SK-N-SH treated with all-trans-retinoic acid at 6 μM for 48 hours (cell line): ENCODE measurements at regions not wholly inside any gene's neighbourhood (a gene's known extent, or its start where the extent isn't known, plus 50 kb on each side); places are given as distances from the start of the nearest gene placed in this dataset.

Experiments
- ATAC-seq: fragments of 200-7000 bp; cut with Tn5 transposase; 3 replicates; pipeline ENCODE4 v1.9.1; 2020; ENCODE audit warnings: mild to moderate bottlenecking, moderate library complexity
- ARNTL ChIP-seq: fragments of 450-650 bp; formaldehyde crosslinking; IDR thresholded peaks from 2 replicates; pipeline ENCODE4 v1.5.0; 2020; ENCODE audit warnings: low read depth, mild to moderate bottlenecking, moderate library complexity, borderline replicate concordance
- BACH2 ChIP-seq: fragments of 250-450 bp; sonication (Bioruptor Pico); IDR thresholded peaks from 2 replicates; pipeline ENCODE4 v1.9.0; 2021; ENCODE audit warnings: mild to moderate bottlenecking, borderline replicate concordance
- CSDC2 ChIP-seq: fragments of 250-450 bp; sonication (Bioruptor Pico); IDR thresholded peaks from 2 replicates; pipeline ENCODE4 v1.5.0; 2020; ENCODE audit warnings: mild to moderate bottlenecking, moderate library complexity
- ESRRG ChIP-seq: fragments of 250-450 bp; sonication (Bioruptor Pico); IDR thresholded peaks from 2 replicates; pipeline ENCODE4 v1.6.1; 2021; ENCODE audit warnings: mild to moderate bottlenecking
- GLIS3 ChIP-seq: fragments of 250-450 bp; sonication (Bioruptor Pico); IDR thresholded peaks from 2 replicates; pipeline ENCODE4 v1.5.0; 2020; ENCODE audit warnings: mild to moderate bottlenecking, moderate library complexity
- OSR1 ChIP-seq: fragments of 250-450 bp; sonication (Bioruptor Pico); IDR thresholded peaks from 2 replicates; pipeline ENCODE4 v1.8.0; 2022; ENCODE audit warnings: moderate library complexity, mild to moderate bottlenecking, inconsistent platforms
- PPARA ChIP-seq: fragments of 250-450 bp; sonication (Bioruptor Pico); IDR thresholded peaks from 2 replicates; pipeline ENCODE4 v1.5.0; 2020; ENCODE audit warnings: mild to moderate bottlenecking, borderline replicate concordance
- SNAI2 ChIP-seq: fragments of 250-450 bp; sonication (Bioruptor Pico); IDR thresholded peaks from 2 replicates; pipeline ENCODE4 v1.5.0; 2020; ENCODE audit warnings: mild to moderate bottlenecking, moderate library complexity
- TCF4 ChIP-seq: fragments of 250-450 bp; sonication (Bioruptor Pico); IDR thresholded peaks from 2 replicates; pipeline ENCODE4 v1.8.0; 2021; ENCODE audit warnings: mild to moderate bottlenecking, moderate library complexity, borderline replicate concordance
- ZC3H10 ChIP-seq: fragments of 250-450 bp; sonication (Bioruptor Pico); IDR thresholded peaks from 2 replicates; pipeline ENCODE4 v1.5.1; 2021; ENCODE audit warnings: mild to moderate bottlenecking, moderate library complexity
- ZFP3 ChIP-seq: fragments of 250-450 bp; sonication (Bioruptor Pico); IDR thresholded peaks from 2 replicates; pipeline ENCODE4 v1.5.0; 2020; ENCODE audit warnings: mild to moderate bottlenecking, moderate library complexity
- ZFP30 ChIP-seq: fragments of 450-650 bp; formaldehyde crosslinking; IDR thresholded peaks from 2 replicates; pipeline ENCODE4 v1.5.0; 2022; ENCODE audit warnings: mild to moderate bottlenecking, moderate library complexity
- ZNF70 ChIP-seq: fragments of 450-650 bp; formaldehyde crosslinking; IDR thresholded peaks from 2 replicates; pipeline ENCODE4 v1.5.0; 2020; ENCODE audit warnings: mild to moderate bottlenecking, moderate library complexity
- ZNF8 ChIP-seq: fragments of 450-650 bp; formaldehyde crosslinking; IDR thresholded peaks from 2 replicates; pipeline ENCODE4 v1.5.0; 2020; ENCODE audit warnings: mild to moderate bottlenecking, moderate library complexity
- TF ChIP-seq, protein P1 (sequence below): fragments of 250-450 bp; sonication (Bioruptor Pico); IDR thresholded peaks from 2 replicates; pipeline ENCODE4 v1.8.0; 2020; ENCODE audit warnings: mild to moderate bottlenecking, moderate library complexity, borderline replicate concordance
- TF ChIP-seq, protein P2 (sequence below): fragments of 250-450 bp; sonication (Bioruptor Pico); IDR thresholded peaks from 2 replicates; pipeline ENCODE4 v1.8.0; 2021; ENCODE audit warnings: low read depth, mild to moderate bottlenecking, moderate library complexity, borderline replicate concordance
- TF ChIP-seq, protein P3 (sequence below): fragments of 250-450 bp; sonication (Bioruptor Pico); IDR thresholded peaks from 2 replicates; pipeline ENCODE4 v1.5.0; 2020; ENCODE audit warnings: mild to moderate bottlenecking, moderate library complexity
- TF ChIP-seq, protein P4 (sequence below): fragments of 250-450 bp; sonication (Bioruptor Pico); IDR thresholded peaks from 2 replicates; pipeline ENCODE4 v1.5.1; 2021; ENCODE audit warnings: mild to moderate bottlenecking, moderate library complexity

DNA sequence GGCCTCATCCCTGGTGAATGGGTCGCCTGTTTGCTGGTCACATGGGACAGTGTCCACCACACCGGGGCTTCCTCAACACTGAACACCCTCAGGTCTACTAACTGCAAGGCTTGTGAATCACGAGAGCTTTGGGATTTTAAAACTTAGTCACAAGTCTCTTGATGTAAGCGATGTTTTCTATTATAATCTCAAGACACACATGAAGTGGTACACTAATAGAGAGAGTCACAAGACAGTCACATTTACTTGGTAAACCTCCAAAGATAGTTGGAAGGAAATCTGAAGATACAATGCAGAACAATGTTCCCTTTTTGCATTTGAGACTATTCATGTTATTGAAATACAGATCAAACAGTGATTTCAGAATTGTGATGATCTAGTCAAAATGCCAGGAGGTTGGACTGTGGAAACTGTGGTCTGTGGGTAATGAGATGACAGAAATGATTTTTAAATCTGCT is 233.1 kb upstream of the KLF6 start:
- TF ChIP-seq CSDC2 (no peak), BACH2 (CRISPR knock-in tag) (no peak), ZFP30 (CRISPR knock-in tag) (no peak), ESRRG (no peak), OSR1 (CRISPR knock-in tag) (no peak), SNAI2 (no peak), PPARA (no peak), ZC3H10 (CRISPR knock-in tag) (no peak)
- TF ChIP-seq, protein P1, sequence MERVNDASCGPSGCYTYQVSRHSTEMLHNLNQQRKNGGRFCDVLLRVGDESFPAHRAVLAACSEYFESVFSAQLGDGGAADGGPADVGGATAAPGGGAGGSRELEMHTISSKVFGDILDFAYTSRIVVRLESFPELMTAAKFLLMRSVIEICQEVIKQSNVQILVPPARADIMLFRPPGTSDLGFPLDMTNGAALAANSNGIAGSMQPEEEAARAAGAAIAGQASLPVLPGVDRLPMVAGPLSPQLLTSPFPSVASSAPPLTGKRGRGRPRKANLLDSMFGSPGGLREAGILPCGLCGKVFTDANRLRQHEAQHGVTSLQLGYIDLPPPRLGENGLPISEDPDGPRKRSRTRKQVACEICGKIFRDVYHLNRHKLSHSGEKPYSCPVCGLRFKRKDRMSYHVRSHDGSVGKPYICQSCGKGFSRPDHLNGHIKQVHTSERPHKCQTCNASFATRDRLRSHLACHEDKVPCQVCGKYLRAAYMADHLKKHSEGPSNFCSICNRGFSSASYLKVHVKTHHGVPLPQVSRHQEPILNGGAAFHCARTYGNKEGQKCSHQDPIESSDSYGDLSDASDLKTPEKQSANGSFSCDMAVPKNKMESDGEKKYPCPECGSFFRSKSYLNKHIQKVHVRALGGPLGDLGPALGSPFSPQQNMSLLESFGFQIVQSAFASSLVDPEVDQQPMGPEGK (CRISPR knock-in tag) = no peak
- TF ChIP-seq, protein P2, sequence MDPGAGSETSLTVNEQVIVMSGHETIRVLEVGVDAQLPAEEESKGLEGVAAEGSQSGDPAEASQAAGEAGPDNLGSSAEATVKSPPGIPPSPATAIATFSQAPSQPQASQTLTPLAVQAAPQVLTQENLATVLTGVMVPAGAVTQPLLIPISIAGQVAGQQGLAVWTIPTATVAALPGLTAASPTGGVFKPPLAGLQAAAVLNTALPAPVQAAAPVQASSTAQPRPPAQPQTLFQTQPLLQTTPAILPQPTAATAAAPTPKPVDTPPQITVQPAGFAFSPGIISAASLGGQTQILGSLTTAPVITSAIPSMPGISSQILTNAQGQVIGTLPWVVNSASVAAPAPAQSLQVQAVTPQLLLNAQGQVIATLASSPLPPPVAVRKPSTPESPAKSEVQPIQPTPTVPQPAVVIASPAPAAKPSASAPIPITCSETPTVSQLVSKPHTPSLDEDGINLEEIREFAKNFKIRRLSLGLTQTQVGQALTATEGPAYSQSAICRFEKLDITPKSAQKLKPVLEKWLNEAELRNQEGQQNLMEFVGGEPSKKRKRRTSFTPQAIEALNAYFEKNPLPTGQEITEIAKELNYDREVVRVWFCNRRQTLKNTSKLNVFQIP = no peak
- TF ChIP-seq, all 23 proteins: peak for 0
- no peak for ATAC-seq

DNA sequence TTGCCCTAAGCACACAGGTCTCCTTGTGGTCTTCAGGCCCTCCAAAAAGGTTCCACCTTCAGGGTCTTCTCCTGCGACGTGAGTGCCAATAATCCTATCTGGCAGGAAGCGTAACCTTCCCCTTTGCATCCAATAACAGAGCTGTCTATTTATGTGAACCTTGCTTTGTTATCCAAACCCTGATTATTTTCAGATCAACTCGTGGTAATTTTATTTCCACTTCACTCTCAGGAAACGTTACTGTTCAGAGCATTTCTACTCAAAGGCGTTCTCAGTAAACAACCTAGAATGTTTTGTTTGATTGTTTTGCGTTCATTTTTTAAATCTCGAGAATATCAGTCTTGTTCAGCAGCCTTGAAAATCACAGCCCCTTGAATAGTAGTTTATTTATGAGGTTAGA is 232.3 kb upstream of the KLF6 start:
- ATAC-seq = no peak
- no peak for TF ChIP-seq ZC3H10 (CRISPR knock-in tag)
- no peak for TF ChIP-seq ARNTL (CRISPR knock-in tag)
- TF ChIP-seq, protein P1 (CRISPR knock-in tag) = no peak
- TF ChIP-seq, protein P3, sequence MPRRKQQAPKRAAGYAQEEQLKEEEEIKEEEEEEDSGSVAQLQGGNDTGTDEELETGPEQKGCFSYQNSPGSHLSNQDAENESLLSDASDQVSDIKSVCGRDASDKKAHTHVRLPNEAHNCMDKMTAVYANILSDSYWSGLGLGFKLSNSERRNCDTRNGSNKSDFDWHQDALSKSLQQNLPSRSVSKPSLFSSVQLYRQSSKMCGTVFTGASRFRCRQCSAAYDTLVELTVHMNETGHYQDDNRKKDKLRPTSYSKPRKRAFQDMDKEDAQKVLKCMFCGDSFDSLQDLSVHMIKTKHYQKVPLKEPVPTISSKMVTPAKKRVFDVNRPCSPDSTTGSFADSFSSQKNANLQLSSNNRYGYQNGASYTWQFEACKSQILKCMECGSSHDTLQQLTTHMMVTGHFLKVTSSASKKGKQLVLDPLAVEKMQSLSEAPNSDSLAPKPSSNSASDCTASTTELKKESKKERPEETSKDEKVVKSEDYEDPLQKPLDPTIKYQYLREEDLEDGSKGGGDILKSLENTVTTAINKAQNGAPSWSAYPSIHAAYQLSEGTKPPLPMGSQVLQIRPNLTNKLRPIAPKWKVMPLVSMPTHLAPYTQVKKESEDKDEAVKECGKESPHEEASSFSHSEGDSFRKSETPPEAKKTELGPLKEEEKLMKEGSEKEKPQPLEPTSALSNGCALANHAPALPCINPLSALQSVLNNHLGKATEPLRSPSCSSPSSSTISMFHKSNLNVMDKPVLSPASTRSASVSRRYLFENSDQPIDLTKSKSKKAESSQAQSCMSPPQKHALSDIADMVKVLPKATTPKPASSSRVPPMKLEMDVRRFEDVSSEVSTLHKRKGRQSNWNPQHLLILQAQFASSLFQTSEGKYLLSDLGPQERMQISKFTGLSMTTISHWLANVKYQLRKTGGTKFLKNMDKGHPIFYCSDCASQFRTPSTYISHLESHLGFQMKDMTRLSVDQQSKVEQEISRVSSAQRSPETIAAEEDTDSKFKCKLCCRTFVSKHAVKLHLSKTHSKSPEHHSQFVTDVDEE (CRISPR knock-in tag) = no peak
- TF ChIP-seq ZNF8 = no peak
- no peak for TF ChIP-seq BACH2 (CRISPR knock-in tag)
- TF ChIP-seq, protein P4, sequence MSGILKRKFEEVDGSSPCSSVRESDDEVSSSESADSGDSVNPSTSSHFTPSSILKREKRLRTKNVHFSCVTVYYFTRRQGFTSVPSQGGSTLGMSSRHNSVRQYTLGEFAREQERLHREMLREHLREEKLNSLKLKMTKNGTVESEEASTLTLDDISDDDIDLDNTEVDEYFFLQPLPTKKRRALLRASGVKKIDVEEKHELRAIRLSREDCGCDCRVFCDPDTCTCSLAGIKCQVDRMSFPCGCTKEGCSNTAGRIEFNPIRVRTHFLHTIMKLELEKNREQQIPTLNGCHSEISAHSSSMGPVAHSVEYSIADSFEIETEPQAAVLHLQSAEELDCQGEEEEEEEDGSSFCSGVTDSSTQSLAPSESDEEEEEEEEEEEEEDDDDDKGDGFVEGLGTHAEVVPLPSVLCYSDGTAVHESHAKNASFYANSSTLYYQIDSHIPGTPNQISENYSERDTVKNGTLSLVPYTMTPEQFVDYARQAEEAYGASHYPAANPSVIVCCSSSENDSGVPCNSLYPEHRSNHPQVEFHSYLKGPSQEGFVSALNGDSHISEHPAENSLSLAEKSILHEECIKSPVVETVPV (CRISPR knock-in tag) = no peak
- no peak for TF ChIP-seq SNAI2
- TF ChIP-seq GLIS3 (CRISPR knock-in tag) = no peak
- TF ChIP-seq PPARA = no peak

DNA sequence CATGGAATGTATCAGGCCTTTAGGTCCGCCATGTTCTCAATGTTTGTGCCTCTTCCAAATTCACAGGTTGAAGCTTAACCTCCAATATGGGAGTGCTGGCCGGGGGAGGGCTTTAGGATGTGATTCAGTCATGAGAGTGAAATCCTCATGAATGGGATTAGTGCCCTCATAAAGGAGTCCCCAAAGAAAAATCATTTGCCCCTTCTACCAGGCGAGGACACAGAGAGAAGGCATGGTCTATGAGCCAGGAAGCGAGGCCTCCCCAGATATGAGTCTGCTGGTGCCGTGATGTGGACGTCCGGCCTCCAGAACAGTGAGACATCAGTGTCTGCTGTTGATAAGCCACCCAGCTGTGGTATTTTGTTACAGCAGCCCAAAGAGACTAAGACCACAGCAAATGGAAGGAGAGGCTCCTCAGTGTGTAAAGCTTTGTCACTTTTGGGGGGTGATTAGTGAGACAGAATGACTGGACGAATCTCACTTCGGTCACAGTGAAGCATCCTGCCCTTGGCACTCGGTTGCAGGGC is 231.3 kb upstream of the KLF6 start:
- no peak for ATAC-seq
- no peak for TF ChIP-seq ARNTL (CRISPR knock-in tag)
- TF ChIP-seq TCF4 = no peak
- TF ChIP-seq ZC3H10 (CRISPR knock-in tag) = no peak
- no peak for TF ChIP-seq ZNF70
- no peak for TF ChIP-seq ESRRG
- TF ChIP-seq OSR1 (CRISPR knock-in tag) = no peak
- no peak for TF ChIP-seq CSDC2
- no peak for TF ChIP-seq ZFP3 (CRISPR knock-in tag)
- TF ChIP-seq, protein P2 = no peak
